Smooth muscle cell (in vitro differentiated cells): ENCODE measurements at regions not wholly inside any gene's neighbourhood (a gene's known extent, or its start where the extent isn't known, plus 50 kb on each side); places are given as distances from the start of the nearest gene placed in this dataset.

Experiments
- DNase-seq: peaks from one replicate; lab custom pipeline; 2025; ENCODE audit not compliant: unreplicated experiment; lab: John Stamatoyannopoulos, UW
- H2AFZ ChIP-seq: fragments of 200-600 bp; sonication (generic); 2 replicates; pipeline ENCODE4 v1.6.0; 2016; ENCODE audit warnings: antibody characterized with exemption, low read depth, mild to moderate bottlenecking
- H3F3A ChIP-seq: fragments of 200-600 bp; sonication (generic); 2 replicates; pipeline ENCODE4 v1.6.0; 2017; ENCODE audit warnings: antibody characterized with exemption, low read depth
- H3K27ac ChIP-seq: fragments of 200-600 bp; sonication (generic); 2 replicates; pipeline ENCODE4 v1.5.1; 2016; ENCODE audit warnings: low read depth, mild to moderate bottlenecking
- H3K27me3 ChIP-seq: fragments of 200-600 bp; sonication (generic); 2 replicates; pipeline ENCODE4 v1.6.1; 2016; ENCODE audit warnings: low read depth, mild to moderate bottlenecking
- H3K36me3 ChIP-seq: fragments of 200-600 bp; sonication (generic); 2 replicates; pipeline ENCODE4 v1.5.1; 2016; ENCODE audit warnings: low read depth
- H3K4me1 ChIP-seq: fragments of 200-600 bp; sonication (generic); 2 replicates; pipeline ENCODE4 v1.5.1; 2016; ENCODE audit warnings: low read depth
- H3K4me2 ChIP-seq: fragments of 200-600 bp; sonication (generic); 2 replicates; pipeline ENCODE4 v1.6.0; 2016; ENCODE audit warnings: mild to moderate bottlenecking
- H3K4me3 ChIP-seq: fragments of 200-600 bp; sonication (generic); 2 replicates; pipeline ENCODE4 v1.5.1; 2016; ENCODE audit warnings: mild to moderate bottlenecking
- H3K79me2 ChIP-seq: fragments of 200-600 bp; sonication (generic); 2 replicates; pipeline ENCODE4 v1.6.0; 2016; ENCODE audit warnings: low read depth, mild to moderate bottlenecking
- H3K9ac ChIP-seq: fragments of 200-600 bp; sonication (generic); 2 replicates; pipeline ENCODE4 v1.6.0; 2016; ENCODE audit warnings: low read depth
- H3K9me3 ChIP-seq: fragments of 200-600 bp; sonication (generic); replicated peaks from 2 replicates; pipeline ENCODE4 v1.5.1; 2016; ENCODE audit warnings: low read depth
- H4K20me1 ChIP-seq: fragments of 200-600 bp; sonication (generic); 2 replicates; pipeline ENCODE4 v1.6.0; 2016; ENCODE audit warnings: low read depth
- WGBS: methylation state at CpG from one replicate; pipeline ENCODE4 v1.1.7; 2016; ENCODE audit warnings: low lambda C conversion rate; 5-methylcytosine and 5-hydroxymethylcytosine counted together
- TF ChIP-seq, protein P1 (sequence below): fragments of 200-600 bp; sonication (generic); IDR thresholded peaks from 2 replicates; pipeline ENCODE4 v1.5.1; 2017; ENCODE audit warnings: borderline replicate concordance, mild to moderate bottlenecking, antibody characterized with exemption; ENCODE audit not compliant: insufficient read depth, poor library complexity, severe bottlenecking

DNA sequence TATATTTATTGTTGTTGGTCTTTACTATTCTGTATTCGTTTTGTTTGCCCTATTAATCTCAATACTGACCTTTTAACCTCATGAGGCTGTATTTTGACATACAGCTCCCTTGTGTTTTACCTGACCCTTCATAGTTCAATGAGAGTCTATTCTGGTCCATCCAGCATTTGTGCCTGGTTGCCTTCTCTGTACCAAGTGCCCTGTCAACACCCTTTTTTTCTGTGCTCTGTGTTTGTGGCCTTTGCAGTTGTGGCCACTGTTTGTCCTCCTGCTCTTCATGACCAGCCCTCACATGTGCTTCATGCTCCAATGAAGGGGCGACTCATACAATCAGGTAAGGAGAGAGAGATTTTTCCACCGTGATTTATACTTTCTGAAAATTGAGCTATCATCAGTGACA, 368.2 kb downstream of the IL20RB start:
- WGBS, result 75% methylated on average over 3 of the region's 3 CpGs
- Histone ChIP-seq H3K4me3 (no peak overlapping the region), H3K4me2 (no peak overlapping the region), H2AFZ (no peak overlapping the region), H3K4me1 (no peaks in the 10 kb centered on the region), H3F3A (no peaks in the 10 kb centered on the region), H4K20me1 (no peaks in the 10 kb centered on the region), H3K27me3 (no peaks in the 10 kb centered on the region), H3K36me3 (no peaks in the 10 kb centered on the region), H3K27ac (no peak overlapping the region), H3K9ac (no peak overlapping the region), H3K79me2 (no peaks in the 10 kb centered on the region), H3K9me3 (no peaks in the 10 kb centered on the region)
- TF ChIP-seq, protein P1, sequence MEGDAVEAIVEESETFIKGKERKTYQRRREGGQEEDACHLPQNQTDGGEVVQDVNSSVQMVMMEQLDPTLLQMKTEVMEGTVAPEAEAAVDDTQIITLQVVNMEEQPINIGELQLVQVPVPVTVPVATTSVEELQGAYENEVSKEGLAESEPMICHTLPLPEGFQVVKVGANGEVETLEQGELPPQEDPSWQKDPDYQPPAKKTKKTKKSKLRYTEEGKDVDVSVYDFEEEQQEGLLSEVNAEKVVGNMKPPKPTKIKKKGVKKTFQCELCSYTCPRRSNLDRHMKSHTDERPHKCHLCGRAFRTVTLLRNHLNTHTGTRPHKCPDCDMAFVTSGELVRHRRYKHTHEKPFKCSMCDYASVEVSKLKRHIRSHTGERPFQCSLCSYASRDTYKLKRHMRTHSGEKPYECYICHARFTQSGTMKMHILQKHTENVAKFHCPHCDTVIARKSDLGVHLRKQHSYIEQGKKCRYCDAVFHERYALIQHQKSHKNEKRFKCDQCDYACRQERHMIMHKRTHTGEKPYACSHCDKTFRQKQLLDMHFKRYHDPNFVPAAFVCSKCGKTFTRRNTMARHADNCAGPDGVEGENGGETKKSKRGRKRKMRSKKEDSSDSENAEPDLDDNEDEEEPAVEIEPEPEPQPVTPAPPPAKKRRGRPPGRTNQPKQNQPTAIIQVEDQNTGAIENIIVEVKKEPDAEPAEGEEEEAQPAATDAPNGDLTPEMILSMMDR, result no peak
- DNase-seq, result no peak

DNA sequence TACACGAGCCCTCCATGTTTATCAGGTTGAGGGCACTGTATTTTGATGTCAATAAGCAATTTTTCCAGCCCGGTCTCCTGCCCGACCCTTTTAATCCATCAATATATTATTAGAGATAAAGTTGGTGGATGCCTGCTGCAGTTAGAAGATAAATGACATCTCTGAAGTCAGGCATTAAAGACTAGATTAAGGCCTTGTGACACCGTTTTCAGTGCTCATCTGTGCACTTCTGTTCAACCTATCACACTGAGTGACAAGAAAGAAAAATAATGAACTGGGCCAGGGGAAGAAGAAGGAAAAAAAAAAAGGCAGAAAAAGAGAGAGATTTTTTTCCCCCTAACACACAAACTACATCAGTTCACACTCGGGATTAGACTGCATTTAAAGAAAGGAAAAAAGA, 371.8 kb downstream of the IL20RB start:
- TF ChIP-seq, protein P1, result no peak
- Histone ChIP-seq H3K27ac (no peak overlapping the region), H3K4me1 (no peaks in the 10 kb centered on the region), H3K4me3 (no peak overlapping the region), H3K4me2 (no peak overlapping the region), H3F3A (no peaks in the 10 kb centered on the region), H3K79me2 (no peaks in the 10 kb centered on the region), H4K20me1 (no peaks in the 10 kb centered on the region), H2AFZ (no peak overlapping the region), H3K9ac (no peak overlapping the region), H3K27me3 (no peaks in the 10 kb centered on the region), H3K36me3 (no peaks in the 10 kb centered on the region), H3K9me3 (no peaks in the 10 kb centered on the region)
- no peak for DNase-seq
- WGBS, result 88% methylated on average over 5 of the region's 5 CpGs

DNA sequence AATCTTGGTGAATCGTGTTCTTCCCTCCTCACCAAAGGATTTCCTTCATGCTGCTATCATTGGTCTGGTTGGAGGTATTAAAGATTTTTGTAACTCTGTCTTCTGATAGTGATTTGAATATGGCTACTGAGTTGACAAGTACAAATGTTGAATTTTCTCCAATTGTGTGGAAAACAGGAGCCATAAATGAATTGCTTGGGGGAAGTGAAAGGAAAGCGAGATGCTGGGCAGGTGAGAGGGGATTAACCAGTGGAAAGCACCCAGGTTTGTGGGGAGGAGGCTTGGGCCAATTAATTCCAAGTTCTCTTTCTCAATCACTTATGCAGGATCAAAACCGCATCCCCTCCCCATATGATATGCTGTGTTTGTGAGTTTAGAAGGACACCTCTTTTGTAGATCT, 372.5 kb downstream of the IL20RB start:
- Histone ChIP-seq H3K4me3 (no peak overlapping the region), H3K4me2 (no peak overlapping the region), H2AFZ (no peak overlapping the region), H3K79me2 (no peaks in the 10 kb centered on the region), H3K9ac (no peak overlapping the region), H3K27me3 (no peaks in the 10 kb centered on the region), H4K20me1 (no peaks in the 10 kb centered on the region), H3K4me1 (no peaks in the 10 kb centered on the region), H3F3A (no peaks in the 10 kb centered on the region), H3K27ac (no peak overlapping the region), H3K36me3 (no peaks in the 10 kb centered on the region), H3K9me3 (no peaks in the 10 kb centered on the region)
- no peak for DNase-seq
- TF ChIP-seq, protein P1, result no peak
- 91% methylated on average over 3 of the region's 3 CpGs for WGBS

DNA sequence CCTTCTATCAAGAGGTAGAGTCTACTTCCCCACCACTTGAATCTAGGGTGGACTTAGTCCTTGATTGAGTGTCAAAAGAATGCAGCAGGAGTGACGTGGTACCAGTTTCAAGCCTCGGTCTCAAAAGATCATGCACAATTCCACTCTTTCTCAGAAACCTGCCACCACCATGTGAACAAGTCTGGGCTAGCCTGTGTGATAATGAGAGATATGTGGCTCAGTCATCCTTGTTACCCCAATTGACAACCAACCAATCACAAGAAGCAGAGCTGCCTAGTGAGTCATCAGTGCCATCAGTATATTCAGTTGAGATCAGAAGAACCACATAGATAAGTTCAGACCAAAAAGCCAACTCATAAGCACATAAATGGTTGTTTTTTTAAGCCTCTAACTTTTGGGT, 374.5 kb downstream of the IL20RB start:
- no peaks in the 10 kb centered on the region for H3K9me3 ChIP-seq
- no peak for DNase-seq
- H4K20me1 ChIP-seq, result no peaks in the 10 kb centered on the region
- no peaks in the 10 kb centered on the region for H3K36me3 ChIP-seq
- no peaks in the 10 kb centered on the region for H3K27me3 ChIP-seq
- peak overlapping the region; percentile 10 for H3K27ac ChIP-seq
- TF ChIP-seq, protein P1, result no peak
- H3K4me1 ChIP-seq, result no peaks in the 10 kb centered on the region
- WGBS, result 85% methylated on average over 2 of the region's 2 CpGs
- H3K79me2 ChIP-seq, result no peaks in the 10 kb centered on the region
- H3K4me2 ChIP-seq, result no peak overlapping the region
- H3F3A ChIP-seq, result no peaks in the 10 kb centered on the region
- no peak overlapping the region for H2AFZ ChIP-seq
- no peak overlapping the region for H3K9ac ChIP-seq
- H3K4me3 ChIP-seq, result no peak overlapping the region
